Right lobe of liver (tissue), 4 donors: ENCODE measurements at regions not wholly inside any gene's neighbourhood (a gene's known extent, or its start where the extent isn't known, plus 50 kb on each side); places are given as distances from the start of the nearest gene placed in this dataset.

Source experiments
- CTCF ChIP-seq, 4 donors: fragments of 200-600 bp in 3 of 4; fragments of 450-650 bp in 1 of 4; IDR thresholded peaks; one replicate each; pipeline versions ENCODE4 v1.5.1 to v1.8.0; 2016 to 2022; ENCODE audit warnings: antibody characterized with exemption in 4 of 4, mild to moderate bottlenecking in 2 of 4
- POLR2A ChIP-seq: fragments of 450-650 bp; IDR thresholded peaks from one replicate; pipeline ENCODE4 v1.6.1; 2017; ENCODE audit warnings: antibody characterized with exemption, mild to moderate bottlenecking
- donor health status: DM: no; HTN: no; CAD: no.
- donor health status: DM: no; HTN: no; CAD: no.
- donor health status: DM: no; HTN: yes; CAD: no.

GRCh38 chr9:71608825-71609447, 159.4 kb downstream of the CEMIP2 start:
- TF ChIP-seq CTCF (IDR thresholded peaks at IDR 0.05) (no peak), POLR2A (no peak)
